GM23248 (cell line): ENCODE measurements at regions not wholly inside any gene's neighbourhood (a gene's known extent, or its start where the extent isn't known, plus 50 kb on each side); places are given as distances from the start of the nearest gene placed in this dataset.

Experiments used
- DNase-seq: peaks from one replicate; pipeline ENCODE4 v3.0.0-alpha.2; 2015
- H2AFZ ChIP-seq: fragments of 200-600 bp; sonication (generic); 2 replicates; pipeline ENCODE4 v1.6.1; 2016; ENCODE audit warnings: antibody characterized with exemption
- H3F3A ChIP-seq: fragments of 200-600 bp; sonication (generic); 2 replicates; pipeline ENCODE4 v1.6.1; 2016; ENCODE audit warnings: mild to moderate bottlenecking, antibody characterized with exemption, mixed run types; ENCODE audit not compliant: insufficient read depth
- H3K27ac ChIP-seq: fragments of 200-600 bp; sonication (generic); 2 replicates; pipeline ENCODE4 v1.5.1; 2016; ENCODE audit warnings: mild to moderate bottlenecking
- H3K27me3 ChIP-seq: fragments of 200-600 bp; sonication (generic); replicated peaks from 2 replicates; pipeline ENCODE4 v1.6.1; 2016; ENCODE audit warnings: mild to moderate bottlenecking; ENCODE audit not compliant: insufficient read depth
- H3K36me3 ChIP-seq: fragments of 200-600 bp; sonication (generic); 2 replicates; pipeline ENCODE4 v1.6.1; 2016; ENCODE audit warnings: low read depth, mild to moderate bottlenecking
- H3K4me1 ChIP-seq: fragments of 200-600 bp; sonication (generic); 2 replicates; pipeline ENCODE4 v1.6.1; 2016; ENCODE audit warnings: mild to moderate bottlenecking; ENCODE audit not compliant: insufficient read depth
- H3K4me2 ChIP-seq: fragments of 200-600 bp; sonication (generic); one replicate; pipeline ENCODE4 v1.6.1; 2016; ENCODE audit warnings: mild to moderate bottlenecking; ENCODE audit not compliant: unreplicated experiment
- H3K4me3 ChIP-seq: fragments of 200-600 bp; sonication (generic); 2 replicates; pipeline ENCODE4 v1.5.1; 2016; ENCODE audit warnings: mild to moderate bottlenecking
- H3K79me2 ChIP-seq: fragments of 200-600 bp; sonication (generic); 2 replicates; pipeline ENCODE4 v1.6.1; 2016; ENCODE audit warnings: mild to moderate bottlenecking; ENCODE audit not compliant: insufficient read depth
- H3K9ac ChIP-seq: fragments of 200-600 bp; sonication (generic); 2 replicates; pipeline ENCODE4 v1.6.1; 2016; ENCODE audit warnings: mild to moderate bottlenecking
- H3K9me2 ChIP-seq: fragments of 200-600 bp; sonication (generic); 2 replicates; pipeline ENCODE4 v1.6.1; 2016; ENCODE audit warnings: mixed run types, mild to moderate bottlenecking, moderate library complexity; ENCODE audit not compliant: insufficient read depth
- H3K9me3 ChIP-seq: fragments of 200-600 bp; sonication (generic); one replicate; pipeline ENCODE4 v1.6.1; 2017; ENCODE audit warnings: low read depth
- H4K20me1 ChIP-seq: fragments of 200-600 bp; sonication (generic); 2 replicates; pipeline ENCODE4 v1.6.0; 2016; ENCODE audit not compliant: insufficient read depth
- EZH2 ChIP-seq: fragments of 200-600 bp; sonication (generic); IDR thresholded peaks from 2 replicates; pipeline ENCODE4 v1.6.1; 2018; ENCODE audit warnings: antibody characterized with exemption, mild to moderate bottlenecking; ENCODE audit not compliant: insufficient read depth, poor library complexity, severe bottlenecking
- EZH2phosphoT487 ChIP-seq: fragments of 200-600 bp; sonication (generic); IDR thresholded peaks from 2 replicates; pipeline ENCODE4 v1.6.1; 2018; ENCODE audit warnings: antibody characterized with exemption, moderate library complexity, mild to moderate bottlenecking, low read depth; ENCODE audit not compliant: insufficient read depth
- WGBS, 2 experiments: methylation state at CpG; one replicate each; pipeline ENCODE4 v1.1.6; 2015 to 2017; ENCODE audit warnings: low lambda C conversion rate in 2 of 2, low coverage in 1 of 2; ENCODE audit errors: missing lambda C conversion rate in 2 of 2; 5-methylcytosine and 5-hydroxymethylcytosine counted together
- in situ Hi-C: fragments of 300-500 bp; cut with MboI; formaldehyde crosslinking; loops from 2 replicates; pipeline ENCODE4 v1.15.0; 2020

- H3K4me1 ChIP-seq, result no peaks in the 10 kb centered on the region; the same call in 1 of the 2 replicates
- H3K27ac ChIP-seq, result no peak overlapping the region
- H3K9me3 ChIP-seq, result no peaks in the 10 kb centered on the region
- no peak overlapping the region for H3K4me2 ChIP-seq
- TF ChIP-seq EZH2phosphoT487 (no peak), EZH2 (no peak)
- no peak overlapping the region for H3K4me3 ChIP-seq
- H3K36me3 ChIP-seq, result no peaks in the 10 kb centered on the region
- DNase-seq, result no peak
- H2AFZ ChIP-seq, result no peak overlapping the region
- H3K79me2 ChIP-seq, result no peaks in the 10 kb centered on the region
- H3K9me2 ChIP-seq, result no peaks in the 10 kb centered on the region
- no peak overlapping the region for H3K9ac ChIP-seq
- no peaks in the 10 kb centered on the region for H3F3A ChIP-seq
- no peaks in the 10 kb centered on the region; the same call in 1 of the 2 replicates for H3K27me3 ChIP-seq
- in situ Hi-C loops, result no loop called here
- H4K20me1 ChIP-seq, result no peaks in the 10 kb centered on the region
- WGBS, 2 experiments, result 67 to 68% methylated on average over 10 of the region's 10 CpGs
Observed at GRCh38 chr20:24109537-24109936, 121.0 kb upstream of the GGTLC1 start.

GRCh38 chr20:24109008-24109407 lies 120.4 kb upstream of the GGTLC1 start:
- Histone ChIP-seq H3K4me1 (no peaks in the 10 kb centered on the region; the same call in 1 of the 2 replicates), H3K4me2 (no peak overlapping the region), H3K9ac (no peak overlapping the region), H4K20me1 (no peaks in the 10 kb centered on the region), H2AFZ (no peak overlapping the region), H3K27me3 (no peaks in the 10 kb centered on the region; the same call in 1 of the 2 replicates), H3K9me2 (no peaks in the 10 kb centered on the region), H3K36me3 (no peaks in the 10 kb centered on the region), H3K4me3 (no peak overlapping the region), H3K27ac (no peak overlapping the region), H3K79me2 (no peaks in the 10 kb centered on the region), H3F3A (no peaks in the 10 kb centered on the region), H3K9me3 (no peaks in the 10 kb centered on the region)
- DNase-seq, result no peak
- in situ Hi-C loops, result no loop called here
- 62 to 65% methylated on average over 11 to 12 of the region's 12 CpGs for WGBS, 2 experiments
- TF ChIP-seq EZH2, result no peak
- no peak for TF ChIP-seq EZH2phosphoT487

- DNase-seq, result no peak
- no peaks in the 10 kb centered on the region for H3K9me3 ChIP-seq
- H3K36me3 ChIP-seq, result no peaks in the 10 kb centered on the region
- no peak overlapping the region for H3K4me2 ChIP-seq
- H2AFZ ChIP-seq, result no peak overlapping the region
- TF ChIP-seq EZH2phosphoT487 (no peak), EZH2 (no peak)
- in situ Hi-C loops, result no loop called here
- H3K9ac ChIP-seq, result no peak overlapping the region
- no peaks in the 10 kb centered on the region; the same call in 1 of the 2 replicates for H3K4me1 ChIP-seq
- H3K27ac ChIP-seq, result no peak overlapping the region
- no peaks in the 10 kb centered on the region; the same call in 1 of the 2 replicates for H3K27me3 ChIP-seq
- no peaks in the 10 kb centered on the region for H3F3A ChIP-seq
- H3K79me2 ChIP-seq, result no peaks in the 10 kb centered on the region
- no peaks in the 10 kb centered on the region for H3K9me2 ChIP-seq
- H4K20me1 ChIP-seq, result no peaks in the 10 kb centered on the region
- no peak overlapping the region for H3K4me3 ChIP-seq
- WGBS, 2 experiments, result 34 to 39% methylated on average over 3 of the region's 3 CpGs
Observed at GRCh38 chr20:24108581-24108980, 120.0 kb upstream of the GGTLC1 start.

GRCh38 chr20:24106801-24107445 lies 118.3 kb upstream of the GGTLC1 start:
- Histone ChIP-seq H3K27ac (no peak overlapping the region), H2AFZ (no peak overlapping the region), H3K9me3 (no peaks in the 10 kb centered on the region), H3F3A (no peaks in the 10 kb centered on the region), H3K36me3 (no peaks in the 10 kb centered on the region), H3K27me3 (no peaks in the 10 kb centered on the region; the same call in 1 of the 2 replicates), H4K20me1 (no peaks in the 10 kb centered on the region), H3K4me2 (no peak overlapping the region), H3K9me2 (no peaks in the 10 kb centered on the region), H3K4me1 (no peaks in the 10 kb centered on the region; the same call in 1 of the 2 replicates), H3K79me2 (no peaks in the 10 kb centered on the region), H3K4me3 (no peak overlapping the region), H3K9ac (no peak overlapping the region)
- TF ChIP-seq EZH2phosphoT487 (no peak), EZH2 (no peak)
- in situ Hi-C loops, result no loop called here
- 80% methylated on average over 8 of the region's 8 CpGs for WGBS, 2 experiments
- DNase-seq, result no peak
